Activated CD4-positive, CD25-positive, alpha-beta regulatory T cell (primary cell): ENCODE measurements at regions not wholly inside any gene's neighbourhood (a gene's known extent, or its start where the extent isn't known, plus 50 kb on each side); places are given as distances from the start of the nearest gene placed in this dataset.

Experiments used
- DNase-seq, 4 experiments: peaks; one replicate each; lab custom pipeline; 2025; lab: John Stamatoyannopoulos, UW

- no peak for DNase-seq
These were observed 56.9 kb downstream of the SLITRK6 start for GRCh38 chr13:85742355-85742754.

- no peak for DNase-seq
These were observed 58.2 kb downstream of the SLITRK6 start for GRCh38 chr13:85741017-85741416.

GRCh38 chr13:85738696-85739320, 60.4 kb downstream of the SLITRK6 start:
- DNase-seq: no peak

- DNase-seq: no peak
These were observed 61.3 kb downstream of the SLITRK6 start for GRCh38 chr13:85737952-85738351.

GRCh38 chr13:85729296-85729695, 69.9 kb downstream of the SLITRK6 start:
- DNase-seq: no peak

- no peak for DNase-seq
These were observed 70.4 kb downstream of the SLITRK6 start for GRCh38 chr13:85728811-85729210.

- no peak for DNase-seq
These were observed 73.8 kb downstream of the SLITRK6 start for GRCh38 chr13:85725433-85725832.

GRCh38 chr13:85724546-85725432, 74.4 kb downstream of the SLITRK6 start:
- DNase-seq: no peak

GRCh38 chr13:85719749-85720148, 79.5 kb downstream of the SLITRK6 start:
- DNase-seq: no peak

- DNase-seq: no peak
These were observed 81.3 kb downstream of the SLITRK6 start for GRCh38 chr13:85717921-85718320.

- no peak for DNase-seq
These were observed 88.7 kb downstream of the SLITRK6 start for GRCh38 chr13:85710545-85710944.

GRCh38 chr13:85709721-85710120, 89.5 kb downstream of the SLITRK6 start:
- DNase-seq: no peak

GRCh38 chr13:85709072-85709471, 90.1 kb downstream of the SLITRK6 start:
- no peak for DNase-seq

- no peak for DNase-seq
These were observed 98.3 kb downstream of the SLITRK6 start for GRCh38 chr13:85700906-85701305.

GRCh38 chr13:85698256-85698655, 101.0 kb downstream of the SLITRK6 start:
- no peak for DNase-seq

GRCh38 chr13:85694992-85695391, 104.2 kb downstream of the SLITRK6 start:
- DNase-seq: no peak

GRCh38 chr13:85693889-85694511, 105.2 kb downstream of the SLITRK6 start:
- no peak for DNase-seq

- DNase-seq: no peak
These were observed 108.9 kb downstream of the SLITRK6 start for GRCh38 chr13:85690368-85690767.

GRCh38 chr13:85685436-85685835, 113.8 kb downstream of the SLITRK6 start:
- DNase-seq: no peak

- no peak for DNase-seq
These were observed 123.9 kb downstream of the SLITRK6 start for GRCh38 chr13:85675151-85675907.

GRCh38 chr13:85671336-85671735, 127.9 kb downstream of the SLITRK6 start:
- no peak for DNase-seq

GRCh38 chr13:85666356-85666755, 132.9 kb downstream of the SLITRK6 start:
- no peak for DNase-seq
